ENCODE measurements at regions not wholly inside any gene's neighbourhood (a gene's known extent, or its start where the extent isn't known, plus 50 kb on each side); places are given as distances from the start of the nearest gene placed in this dataset.

DNA sequence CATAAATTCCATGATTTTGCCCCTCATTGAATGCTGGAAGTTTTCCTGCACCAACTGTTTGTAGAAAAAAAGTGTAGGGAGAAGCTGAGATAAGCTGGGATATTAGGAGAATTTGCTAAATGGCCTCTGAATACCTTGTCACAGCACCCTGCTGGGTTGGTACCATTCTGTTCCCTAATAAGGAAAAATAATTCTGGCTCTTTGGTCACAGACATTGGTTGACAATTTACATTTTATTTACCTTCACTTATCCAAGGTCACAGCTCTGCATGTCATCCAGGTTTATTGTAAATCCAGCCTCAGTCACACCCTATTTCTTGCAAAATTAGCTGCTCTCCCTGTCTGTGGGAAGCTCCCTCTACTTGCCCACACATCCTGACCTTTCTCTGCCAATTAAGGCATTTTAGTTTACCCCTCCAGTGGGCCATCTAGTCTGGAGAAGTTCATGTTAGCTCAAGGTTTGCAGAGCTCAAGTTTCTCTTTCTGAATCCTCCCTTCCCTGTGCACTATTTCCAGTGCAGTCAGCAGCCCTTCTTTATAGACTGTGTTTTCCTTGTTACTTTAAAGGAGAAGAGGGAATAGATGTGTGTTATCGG, 115.4 kb upstream of the NTRK2 start:
- no peak for DNase-seq
- Histone ChIP-seq H3K9me3 (no peaks in the 10 kb centered on the region), H3K4me1 (no peaks in the 10 kb centered on the region), H3K4me3 (no peak overlapping the region), H3K27ac (no peak overlapping the region), H3K36me3 (no peaks in the 10 kb centered on the region), H3K27me3 (replicated peaks in 1 of 7) (peaks cover 0 to 3% (median 0%) of the 10 kb centered on the region in 7 donors)
- intact Hi-C loops (cut with DNase I; ENCODE audit: low total_unique reads), result no loop called here
- TF ChIP-seq POLR2A (IDR thresholded peaks at IDR 0.05) (no peak), POLR2AphosphoS5 (IDR thresholded peaks at IDR 0.05) (no peak)
- TF ChIP-seq, protein P1, sequence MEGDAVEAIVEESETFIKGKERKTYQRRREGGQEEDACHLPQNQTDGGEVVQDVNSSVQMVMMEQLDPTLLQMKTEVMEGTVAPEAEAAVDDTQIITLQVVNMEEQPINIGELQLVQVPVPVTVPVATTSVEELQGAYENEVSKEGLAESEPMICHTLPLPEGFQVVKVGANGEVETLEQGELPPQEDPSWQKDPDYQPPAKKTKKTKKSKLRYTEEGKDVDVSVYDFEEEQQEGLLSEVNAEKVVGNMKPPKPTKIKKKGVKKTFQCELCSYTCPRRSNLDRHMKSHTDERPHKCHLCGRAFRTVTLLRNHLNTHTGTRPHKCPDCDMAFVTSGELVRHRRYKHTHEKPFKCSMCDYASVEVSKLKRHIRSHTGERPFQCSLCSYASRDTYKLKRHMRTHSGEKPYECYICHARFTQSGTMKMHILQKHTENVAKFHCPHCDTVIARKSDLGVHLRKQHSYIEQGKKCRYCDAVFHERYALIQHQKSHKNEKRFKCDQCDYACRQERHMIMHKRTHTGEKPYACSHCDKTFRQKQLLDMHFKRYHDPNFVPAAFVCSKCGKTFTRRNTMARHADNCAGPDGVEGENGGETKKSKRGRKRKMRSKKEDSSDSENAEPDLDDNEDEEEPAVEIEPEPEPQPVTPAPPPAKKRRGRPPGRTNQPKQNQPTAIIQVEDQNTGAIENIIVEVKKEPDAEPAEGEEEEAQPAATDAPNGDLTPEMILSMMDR (IDR thresholded peaks at IDR 0.05 in 8 of 11, conservative IDR thresholded peaks at IDR 0.05 in 3 of 11), result no peak
- 75 to 91% (median 82%) methylated on average over 1 of the region's 1 CpG for WGBS, 5 donors

DNA sequence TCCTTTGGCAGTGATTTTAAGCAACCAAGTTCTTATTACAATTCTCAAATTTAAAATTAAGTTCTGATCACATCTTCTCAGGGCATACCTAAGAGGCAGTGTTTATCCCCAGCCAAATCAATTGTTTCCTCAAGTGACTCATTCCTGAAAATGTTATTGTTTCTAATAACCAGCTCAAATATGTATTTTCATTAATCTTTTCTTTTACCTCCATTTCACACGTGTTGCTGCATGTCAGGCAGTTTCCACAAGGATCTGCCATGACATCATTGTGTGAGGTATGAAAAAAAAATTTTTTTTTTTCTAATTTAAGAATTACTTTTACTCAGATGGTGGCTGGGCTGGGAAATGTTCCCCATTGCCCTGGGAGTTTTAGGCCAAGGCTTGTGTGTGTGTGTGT, 113.0 kb upstream of the NTRK2 start:
- no peak for DNase-seq
- WGBS, 5 donors, result 33 to 73% (median 45%) methylated on average over 1 of the region's 1 CpG
- H3K27me3 ChIP-seq (replicated peaks in 1 of 7), result peaks cover 0 to 3% (median 0%) of the 10 kb centered on the region in 7 donors
- no peak overlapping the region for H3K27ac ChIP-seq
- no peaks in the 10 kb centered on the region for H3K9me3 ChIP-seq
- TF ChIP-seq POLR2AphosphoS5 (IDR thresholded peaks at IDR 0.05) (no peak), POLR2A (IDR thresholded peaks at IDR 0.05) (no peak)
- TF ChIP-seq, protein P1 (IDR thresholded peaks at IDR 0.05 in 8 of 11, conservative IDR thresholded peaks at IDR 0.05 in 3 of 11), result no peak
- H3K4me1 ChIP-seq, result no peaks in the 10 kb centered on the region
- H3K36me3 ChIP-seq, result no peaks in the 10 kb centered on the region
- intact Hi-C loops (cut with DNase I; ENCODE audit: low total_unique reads), result no loop called here
- no peak overlapping the region for H3K4me3 ChIP-seq

DNA sequence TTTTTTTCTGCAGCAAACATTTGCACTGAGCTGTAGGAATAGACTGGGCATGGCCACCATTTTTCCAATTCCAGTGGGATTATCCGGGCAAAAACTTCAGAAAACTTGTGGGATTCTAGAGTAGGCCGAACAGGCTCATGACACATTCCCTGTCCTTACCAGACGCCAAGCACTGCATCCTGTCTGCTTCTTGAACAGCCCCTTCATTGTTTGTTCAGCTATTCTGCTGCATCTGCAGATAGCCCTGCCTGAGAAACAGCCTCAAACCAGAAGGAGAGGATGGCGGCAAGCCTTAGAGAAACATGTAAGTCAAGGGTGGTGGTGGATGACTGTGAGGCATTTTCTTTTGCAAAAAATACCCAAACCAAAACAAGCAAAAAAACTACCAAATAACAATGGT, 111.8 kb upstream of the NTRK2 start:
- Histone ChIP-seq H3K27me3 (replicated peaks in 1 of 7) (peaks cover 0 to 3% (median 0%) of the 10 kb centered on the region in 7 donors), H3K36me3 (no peaks in the 10 kb centered on the region), H3K4me1 (no peaks in the 10 kb centered on the region), H3K9me3 (no peaks in the 10 kb centered on the region), H3K4me3 (no peak overlapping the region), H3K27ac (no peak overlapping the region)
- intact Hi-C loops (cut with DNase I; ENCODE audit: low total_unique reads), result no loop called here
- WGBS, 5 donors, result 73 to 82% (median 79%) methylated on average over 4 of the region's 4 CpGs
- TF ChIP-seq POLR2A (IDR thresholded peaks at IDR 0.05), result no peak
- DNase-seq, result no peak

DNA sequence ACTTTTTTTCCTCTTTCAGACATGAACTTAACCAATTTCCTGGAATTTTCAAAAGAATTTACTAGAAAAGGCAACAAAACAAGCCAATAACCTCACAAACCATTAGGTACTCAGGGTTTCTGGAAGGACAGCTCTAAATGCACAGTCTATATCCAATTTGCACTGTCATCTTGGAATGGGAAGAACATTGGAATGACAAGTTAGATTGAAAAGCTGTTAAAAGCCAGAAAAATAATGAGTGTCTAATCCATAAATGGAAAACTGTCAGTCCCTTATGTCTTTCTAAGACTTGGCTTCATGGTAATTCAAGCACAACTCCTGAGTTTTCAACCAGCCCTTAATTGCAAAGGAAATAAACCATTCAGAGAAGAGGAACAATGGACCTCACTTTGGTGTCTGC, 105.8 kb upstream of the NTRK2 start:
- Histone ChIP-seq H3K27me3 (replicated peaks in 1 of 7) (no peaks in the 10 kb centered on the region), H3K4me1 (no peaks in the 10 kb centered on the region), H3K9me3 (no peaks in the 10 kb centered on the region), H3K36me3 (no peaks in the 10 kb centered on the region), H3K27ac (no peak overlapping the region), H3K4me3 (no peak overlapping the region)
- DNase-seq, result no peak
- TF ChIP-seq, protein P1 (IDR thresholded peaks at IDR 0.05 in 8 of 11, conservative IDR thresholded peaks at IDR 0.05 in 3 of 11), result no peak
- no peak for TF ChIP-seq POLR2A (IDR thresholded peaks at IDR 0.05)
- TF ChIP-seq POLR2AphosphoS5 (IDR thresholded peaks at IDR 0.05), result no peak
- intact Hi-C loops (cut with DNase I; ENCODE audit: low total_unique reads), result no loop called here

DNA sequence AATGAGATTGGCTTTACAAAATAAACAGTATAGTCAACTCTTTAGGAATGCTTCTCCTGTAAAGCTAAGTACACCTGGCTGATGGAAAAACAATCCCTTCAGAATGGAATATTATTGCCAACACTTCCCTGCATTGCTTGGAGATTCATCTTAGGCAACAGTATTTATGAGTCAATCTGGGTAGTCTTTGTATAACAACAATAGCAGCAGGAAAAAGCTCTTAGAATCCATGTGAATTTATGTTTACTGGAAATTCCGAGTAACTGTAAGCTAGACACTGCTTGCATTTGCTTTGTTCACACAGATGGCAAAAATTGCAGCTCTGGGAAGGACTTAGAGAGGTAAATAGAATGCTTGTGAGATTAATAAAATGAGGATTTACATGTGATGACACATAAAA, 101.7 kb upstream of the NTRK2 start:
- 26 to 71% (median 56%) methylated on average over 1 of the region's 1 CpG for whole genome bisulfite sequencing, 5 donors
- no peak overlapping the region for H3K27ac ChIP-seq
- H3K27me3 ChIP-seq (replicated peaks in 1 of 7), result no peaks in the 10 kb centered on the region
- TF ChIP-seq, protein P1 (IDR thresholded peaks at IDR 0.05 in 8 of 11, conservative IDR thresholded peaks at IDR 0.05 in 3 of 11), result no peak
- no peak for TF ChIP-seq POLR2A (IDR thresholded peaks at IDR 0.05)
- TF ChIP-seq POLR2AphosphoS5 (IDR thresholded peaks at IDR 0.05), result no peak
- no peak for DNase-seq
- H3K4me3 ChIP-seq, result no peak overlapping the region
- intact Hi-C loops (cut with DNase I; ENCODE audit: low total_unique reads), result no loop called here
- H3K36me3 ChIP-seq, result no peaks in the 10 kb centered on the region
- H3K4me1 ChIP-seq, result no peaks in the 10 kb centered on the region
- no peaks in the 10 kb centered on the region for H3K9me3 ChIP-seq
